GM13977 (cell line): ENCODE measurements at regions not wholly inside any gene's neighbourhood (a gene's known extent, or its start where the extent isn't known, plus 50 kb on each side); places are given as distances from the start of the nearest gene placed in this dataset.

Experiments
- DNase-seq: peaks from one replicate; pipeline ENCODE4 v3.0.0; 2012; ENCODE audit warnings: low spot score
- in situ Hi-C: fragments of 300-500 bp; cut with MboI; formaldehyde crosslinking; loops from one replicate; pipeline ENCODE4 v1.12.0; 2022; ENCODE audit warnings: low sequenced_read_pairs, low pct_unique_long_range_greater_than_20kb, mixed read lengths, inconsistent platforms; ENCODE audit not compliant: unreplicated experiment
- TF ChIP-seq, protein P1 (sequence below): IDR thresholded peaks from 2 replicates; pipeline ENCODE4 v1.5.1; 2012; ENCODE audit warnings: mild to moderate bottlenecking, control low read depth; ENCODE audit not compliant: insufficient read depth; ENCODE audit errors: extremely low read depth, missing control alignments

DNA sequence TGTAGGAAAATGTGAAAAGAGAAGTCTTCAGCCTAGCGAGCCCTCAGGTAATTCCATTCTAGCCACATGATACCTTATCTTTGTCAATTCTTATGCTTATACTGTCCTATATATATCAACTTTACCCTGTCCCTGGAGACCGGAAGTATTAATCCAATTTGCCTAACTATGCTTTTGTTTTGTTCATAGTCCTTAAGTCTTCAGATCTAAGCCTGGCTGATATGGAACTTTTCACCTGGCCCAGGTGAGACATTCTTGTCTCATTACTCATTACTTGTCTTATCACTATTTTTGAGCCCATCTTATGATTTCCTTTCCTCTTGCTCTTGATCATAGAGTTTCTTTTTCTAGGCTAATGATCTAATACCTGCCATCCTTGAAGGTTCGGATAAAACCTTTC lies 194.1 kb upstream of the FANCL start:
- TF ChIP-seq, protein P1, sequence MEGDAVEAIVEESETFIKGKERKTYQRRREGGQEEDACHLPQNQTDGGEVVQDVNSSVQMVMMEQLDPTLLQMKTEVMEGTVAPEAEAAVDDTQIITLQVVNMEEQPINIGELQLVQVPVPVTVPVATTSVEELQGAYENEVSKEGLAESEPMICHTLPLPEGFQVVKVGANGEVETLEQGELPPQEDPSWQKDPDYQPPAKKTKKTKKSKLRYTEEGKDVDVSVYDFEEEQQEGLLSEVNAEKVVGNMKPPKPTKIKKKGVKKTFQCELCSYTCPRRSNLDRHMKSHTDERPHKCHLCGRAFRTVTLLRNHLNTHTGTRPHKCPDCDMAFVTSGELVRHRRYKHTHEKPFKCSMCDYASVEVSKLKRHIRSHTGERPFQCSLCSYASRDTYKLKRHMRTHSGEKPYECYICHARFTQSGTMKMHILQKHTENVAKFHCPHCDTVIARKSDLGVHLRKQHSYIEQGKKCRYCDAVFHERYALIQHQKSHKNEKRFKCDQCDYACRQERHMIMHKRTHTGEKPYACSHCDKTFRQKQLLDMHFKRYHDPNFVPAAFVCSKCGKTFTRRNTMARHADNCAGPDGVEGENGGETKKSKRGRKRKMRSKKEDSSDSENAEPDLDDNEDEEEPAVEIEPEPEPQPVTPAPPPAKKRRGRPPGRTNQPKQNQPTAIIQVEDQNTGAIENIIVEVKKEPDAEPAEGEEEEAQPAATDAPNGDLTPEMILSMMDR: no peak
- in situ Hi-C loops: no loop called here
- DNase-seq: no peak

DNA sequence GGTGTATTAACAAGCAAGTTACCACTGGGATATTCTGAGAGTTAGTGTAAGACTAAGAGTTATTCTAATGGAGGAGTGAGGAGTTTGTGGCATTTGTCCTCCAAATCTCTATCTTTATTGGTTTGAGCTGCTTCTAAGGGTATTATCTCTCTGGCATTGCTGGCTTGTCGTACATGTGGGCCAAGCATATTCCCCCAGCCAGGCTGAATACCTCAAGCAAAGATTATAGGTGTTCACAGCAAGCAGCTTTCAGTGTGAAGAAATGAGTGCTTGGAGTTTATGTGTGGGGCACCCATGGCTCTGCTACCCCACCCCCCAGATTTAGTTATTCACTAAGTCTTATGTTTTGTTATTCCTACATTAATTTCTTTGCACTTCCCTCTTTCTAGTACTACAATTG lies 193.6 kb upstream of the FANCL start:
- TF ChIP-seq, protein P1: no peak
- DNase-seq: no peak
- in situ Hi-C loops: no loop called here

DNA sequence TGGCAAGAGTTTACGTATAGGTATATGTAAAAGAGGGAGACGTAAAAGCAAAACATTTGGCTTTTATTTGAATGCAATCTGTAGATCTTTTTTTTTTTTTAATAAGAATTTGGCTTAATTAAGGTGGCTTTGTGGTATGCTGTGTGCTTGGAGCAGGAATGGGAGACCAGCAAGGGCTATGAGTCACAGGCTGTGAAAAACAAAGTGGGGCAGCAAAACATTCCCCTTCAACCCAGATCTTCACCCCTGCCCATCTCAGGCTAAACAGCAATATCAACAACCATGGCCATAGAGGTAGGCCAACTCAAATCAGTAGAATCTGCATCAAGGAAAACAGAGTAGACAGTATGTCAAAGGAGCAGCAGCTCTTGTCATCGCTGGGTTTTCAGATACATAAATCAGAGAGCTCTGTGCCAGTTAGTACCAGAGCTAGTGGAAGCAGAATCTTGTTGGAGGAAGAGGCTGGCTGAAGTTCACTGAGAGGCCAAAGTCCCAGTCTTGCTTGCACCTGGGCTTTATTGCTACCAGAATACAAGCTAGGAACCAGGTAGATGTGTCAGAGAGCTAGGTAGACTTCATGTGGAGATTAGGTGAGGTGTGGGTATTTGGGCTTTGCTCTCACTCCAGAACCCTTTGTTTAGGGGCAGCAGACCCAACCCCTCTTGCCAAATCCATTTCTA lies 191.5 kb upstream of the FANCL start:
- in situ Hi-C loops: no loop called here
- TF ChIP-seq, protein P1: no peak
- DNase-seq: no peak

DNA sequence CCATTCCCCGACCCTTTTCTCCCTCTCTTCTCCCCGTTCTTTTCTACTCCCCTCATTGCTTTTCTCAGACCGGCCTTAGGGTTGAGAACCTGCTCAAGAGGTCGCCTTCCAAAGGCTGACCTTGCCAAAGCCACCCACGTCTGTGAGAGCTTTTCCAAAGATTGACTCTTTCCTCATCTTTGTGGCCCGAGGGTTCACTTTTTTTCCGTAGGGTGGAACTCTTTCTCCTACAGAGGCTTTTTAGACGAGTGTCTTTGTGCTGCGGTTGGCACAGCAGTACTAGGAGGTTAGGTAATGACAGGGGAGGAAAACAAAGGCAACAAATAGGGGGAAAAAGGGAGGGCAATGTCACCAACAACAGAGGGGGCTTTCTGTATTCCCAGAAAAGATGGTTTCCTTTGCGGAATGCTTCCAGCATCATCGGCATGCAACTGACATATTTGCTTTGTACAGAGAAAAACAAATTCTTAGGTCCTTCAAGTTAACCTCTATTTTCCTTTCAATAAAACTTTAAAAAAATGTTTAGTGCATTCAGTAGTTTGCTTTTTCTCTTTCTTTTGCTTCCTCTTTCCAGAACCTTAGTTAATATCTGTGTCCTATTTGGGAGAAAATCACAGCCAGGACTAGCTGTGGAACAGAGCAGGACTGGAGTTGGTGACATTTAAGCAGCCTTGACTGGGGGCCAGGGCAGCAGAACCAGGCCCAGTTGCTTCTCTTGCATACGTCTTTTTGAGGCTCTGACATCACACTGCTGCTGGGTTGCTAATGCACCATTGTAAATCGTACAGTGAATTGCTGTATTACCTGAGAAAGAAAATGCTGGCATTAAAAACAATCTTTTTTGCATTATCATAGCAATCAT lies 188.1 kb upstream of the FANCL start:
- in situ Hi-C loops: no loop called here
- no peak for DNase-seq
- TF ChIP-seq, protein P1: no peak

DNA sequence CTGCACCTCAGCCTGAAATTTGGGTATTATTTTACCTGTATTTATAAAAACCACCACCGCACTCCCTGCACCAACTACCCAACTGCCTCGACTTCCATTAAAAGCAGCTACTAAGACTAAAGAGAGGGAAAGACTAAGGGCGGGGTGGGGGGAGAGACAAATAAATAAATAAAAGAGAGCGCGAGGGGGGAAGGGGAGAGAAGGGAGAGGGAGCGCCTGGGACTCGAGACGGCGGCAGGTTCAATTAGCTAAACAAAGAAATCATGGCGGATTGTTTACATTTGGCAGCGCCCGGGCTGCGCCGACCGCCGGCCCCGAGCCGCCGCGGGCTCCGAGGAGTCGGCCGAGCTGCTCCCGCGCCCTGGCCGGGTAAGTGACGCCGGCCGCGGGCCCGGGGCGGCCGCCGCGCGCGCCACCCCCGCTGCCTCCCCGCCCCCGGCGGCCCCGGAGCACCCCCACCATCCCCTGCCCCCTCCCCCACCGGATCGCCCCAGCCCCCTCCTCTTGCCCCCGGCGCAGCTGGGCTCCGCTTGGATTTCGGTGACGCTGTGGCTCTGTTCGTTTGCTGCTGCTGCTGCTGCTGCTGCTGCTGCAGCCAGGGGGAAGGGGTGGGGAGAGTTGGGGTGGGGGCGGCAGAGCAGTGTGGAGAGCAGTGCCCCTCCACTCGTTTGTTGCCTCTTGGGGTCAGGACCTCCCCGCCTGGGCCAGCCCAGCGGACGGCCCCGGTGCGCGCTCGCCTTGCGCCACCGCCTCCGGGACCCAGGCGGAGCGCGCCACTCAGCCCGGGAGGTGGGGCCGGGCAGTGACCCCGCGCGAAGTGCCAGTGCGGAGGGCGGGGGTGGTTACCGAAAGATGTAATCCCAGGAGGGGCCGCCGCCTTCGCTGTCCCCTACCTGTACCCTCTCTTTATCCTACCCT lies 187.2 kb upstream of the FANCL start:
- TF ChIP-seq, protein P1: no peak

DNA sequence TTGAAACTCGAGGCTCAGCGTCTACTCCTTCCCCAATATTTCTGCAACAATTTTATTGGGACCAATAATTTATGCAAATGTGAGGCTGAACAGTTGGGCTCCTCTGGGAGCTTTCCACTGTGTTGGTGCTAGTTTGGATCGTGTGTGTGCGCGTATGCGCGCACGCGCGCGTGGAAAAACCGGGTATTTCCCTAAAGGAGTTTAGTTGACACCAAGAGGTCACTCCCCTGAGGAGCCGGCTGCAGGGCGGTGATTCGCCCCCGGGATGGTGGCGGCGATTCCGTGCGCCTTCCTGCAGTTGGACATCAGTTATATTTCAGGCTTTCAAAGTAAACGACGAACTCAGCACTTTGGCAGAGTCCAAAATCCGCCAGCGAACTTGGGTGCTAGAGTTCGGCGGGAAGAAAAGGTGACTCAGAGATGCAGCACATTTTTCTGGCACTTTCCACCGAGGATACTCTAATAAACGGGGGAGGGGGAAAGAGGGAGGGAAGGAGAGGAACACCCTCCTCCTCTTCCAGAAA lies 186.5 kb upstream of the FANCL start:
- peak; percentile 20 for DNase-seq
- in situ Hi-C loops: no loop called here
- TF ChIP-seq, protein P1: no peak

More for the DNA sequence above, 187.2 kb upstream of the FANCL start:
- in situ Hi-C loops: no loop called here
- DNase-seq: peak; percentile 52
